AG10803 (cell line): ENCODE measurements at regions not wholly inside any gene's neighbourhood (a gene's known extent, or its start where the extent isn't known, plus 50 kb on each side); places are given as distances from the start of the nearest gene placed in this dataset.

ENCODE experiments used
- DNase-seq: peaks from one replicate; pipeline ENCODE4 v3.0.0; 2010; ENCODE audit warnings: low read depth
- H3K4me3 ChIP-seq: 2 replicates; pipeline ENCODE4 v1.5.1; 2011; ENCODE audit warnings: mild to moderate bottlenecking, low read length, control low read depth
- TF ChIP-seq, protein P1 (sequence below): conservative IDR thresholded peaks from 2 replicates; pipeline ENCODE4 v1.5.1; 2011; ENCODE audit warnings: mild to moderate bottlenecking, low read length, control low read depth, inconsistent platforms

DNA sequence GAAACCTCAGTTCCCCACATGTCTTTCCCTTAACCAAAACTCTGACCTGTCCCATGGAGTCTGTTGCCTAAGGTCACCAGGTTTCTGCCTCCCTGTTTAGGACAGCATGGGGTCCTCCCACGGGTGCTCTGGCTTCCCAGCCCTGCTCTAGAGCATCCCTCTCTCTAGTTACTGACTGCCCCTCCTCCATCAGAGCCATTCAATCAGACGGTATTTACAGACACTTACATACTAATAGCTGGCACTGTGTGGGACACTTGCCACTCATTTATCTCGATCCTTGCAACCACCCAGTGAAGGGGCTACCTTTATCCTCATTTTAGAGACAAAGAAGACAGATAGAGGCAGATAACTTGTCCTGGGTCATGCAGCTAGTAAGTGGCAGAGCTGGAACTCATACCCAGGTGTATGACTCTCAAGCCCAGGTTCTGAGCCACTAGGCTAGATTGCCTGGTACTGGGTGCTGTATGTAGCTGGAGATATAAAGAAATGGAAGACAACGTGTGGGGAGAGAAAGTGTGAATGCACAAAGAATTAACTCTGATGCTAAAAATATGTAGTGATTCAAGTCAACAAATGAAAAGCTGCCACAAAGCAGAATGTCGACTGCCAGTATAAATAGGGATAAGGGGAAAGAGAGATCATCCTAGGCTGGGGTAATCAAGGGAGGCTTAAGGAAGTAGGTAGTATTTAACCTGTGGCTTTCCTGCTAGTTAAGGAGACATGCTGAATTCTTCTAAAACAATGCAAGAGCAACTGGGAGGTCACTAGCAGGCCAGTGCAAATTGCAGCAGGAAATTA lies 52.5 kb upstream of the PDE8B start:
- H3K4me3 ChIP-seq: no peak overlapping the region
- DNase-seq: no peak
- TF ChIP-seq, protein P1, sequence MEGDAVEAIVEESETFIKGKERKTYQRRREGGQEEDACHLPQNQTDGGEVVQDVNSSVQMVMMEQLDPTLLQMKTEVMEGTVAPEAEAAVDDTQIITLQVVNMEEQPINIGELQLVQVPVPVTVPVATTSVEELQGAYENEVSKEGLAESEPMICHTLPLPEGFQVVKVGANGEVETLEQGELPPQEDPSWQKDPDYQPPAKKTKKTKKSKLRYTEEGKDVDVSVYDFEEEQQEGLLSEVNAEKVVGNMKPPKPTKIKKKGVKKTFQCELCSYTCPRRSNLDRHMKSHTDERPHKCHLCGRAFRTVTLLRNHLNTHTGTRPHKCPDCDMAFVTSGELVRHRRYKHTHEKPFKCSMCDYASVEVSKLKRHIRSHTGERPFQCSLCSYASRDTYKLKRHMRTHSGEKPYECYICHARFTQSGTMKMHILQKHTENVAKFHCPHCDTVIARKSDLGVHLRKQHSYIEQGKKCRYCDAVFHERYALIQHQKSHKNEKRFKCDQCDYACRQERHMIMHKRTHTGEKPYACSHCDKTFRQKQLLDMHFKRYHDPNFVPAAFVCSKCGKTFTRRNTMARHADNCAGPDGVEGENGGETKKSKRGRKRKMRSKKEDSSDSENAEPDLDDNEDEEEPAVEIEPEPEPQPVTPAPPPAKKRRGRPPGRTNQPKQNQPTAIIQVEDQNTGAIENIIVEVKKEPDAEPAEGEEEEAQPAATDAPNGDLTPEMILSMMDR: no peak

DNA sequence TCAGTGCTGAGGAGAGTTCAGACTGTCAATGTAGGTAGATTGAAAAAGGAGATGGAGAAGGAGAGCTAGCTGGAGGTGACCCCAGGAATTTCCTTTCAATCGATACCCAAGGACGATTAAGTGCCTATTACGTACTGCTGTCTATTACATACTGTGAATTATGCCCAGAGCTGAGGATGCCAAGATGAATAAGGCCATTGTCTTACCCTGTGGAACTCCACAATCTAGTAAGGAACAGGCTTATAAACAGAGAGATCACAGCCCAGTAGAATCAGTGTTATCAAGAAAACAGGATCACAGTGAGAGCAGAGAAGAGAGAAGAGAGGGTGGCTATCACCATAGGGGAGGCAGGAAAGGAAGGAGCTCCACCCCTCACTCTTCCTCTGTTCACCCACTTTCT lies 54.1 kb upstream of the PDE8B start:
- no peak for DNase-seq
- TF ChIP-seq, protein P1: no peak
- no peak overlapping the region for H3K4me3 ChIP-seq

DNA sequence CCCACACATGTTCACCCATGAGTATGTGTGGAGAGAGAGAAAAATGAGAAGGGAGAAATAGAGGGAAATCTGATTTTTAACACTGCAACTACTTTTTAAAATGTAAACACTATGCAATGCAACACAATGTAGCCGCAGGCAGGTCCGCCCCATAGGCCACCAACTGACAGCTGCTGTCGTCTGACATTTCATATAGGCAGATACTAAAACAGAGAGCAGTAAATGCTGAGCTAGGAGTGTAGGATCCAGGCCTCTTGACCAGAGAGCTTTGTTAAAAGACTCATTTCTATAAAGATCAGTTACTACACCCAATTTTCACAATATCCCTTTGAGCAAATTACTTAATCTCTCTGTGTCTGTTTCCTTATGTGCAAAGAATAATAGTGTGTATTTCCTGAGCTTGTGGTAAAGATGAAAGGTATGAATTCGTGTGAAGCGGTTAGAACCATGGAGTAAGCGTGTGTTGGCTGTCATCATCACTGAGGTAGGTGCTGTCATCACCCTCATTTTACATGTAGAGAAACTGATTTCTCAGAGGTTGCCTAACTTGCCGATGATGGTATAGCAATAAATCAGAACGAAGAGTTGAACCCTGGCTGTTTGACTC lies 55.2 kb upstream of the PDE8B start:
- TF ChIP-seq, protein P1: no peak
- DNase-seq: no peak
- no peak overlapping the region for H3K4me3 ChIP-seq

DNA sequence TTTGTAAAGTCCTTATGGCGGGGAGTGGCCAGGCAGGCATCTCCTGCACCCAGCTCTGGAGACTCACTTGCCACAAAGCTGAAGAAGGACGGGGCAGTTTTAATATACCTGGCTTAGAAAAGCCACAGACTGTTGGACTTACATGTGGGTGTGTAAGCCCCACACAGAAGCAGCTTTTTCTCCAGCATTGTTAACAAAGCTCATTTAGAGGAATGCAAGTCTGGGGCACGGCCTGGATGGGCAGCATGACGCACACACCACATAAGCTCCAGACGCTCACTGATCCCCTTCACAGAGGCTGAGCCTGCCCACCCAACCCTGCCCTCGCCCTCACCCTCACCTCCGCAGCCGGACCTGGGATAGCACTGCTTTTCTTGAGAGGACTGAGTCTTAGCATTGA lies 58.0 kb upstream of the PDE8B start:
- TF ChIP-seq, protein P1: no peak
- no peak for DNase-seq
- H3K4me3 ChIP-seq: no peak overlapping the region

DNA sequence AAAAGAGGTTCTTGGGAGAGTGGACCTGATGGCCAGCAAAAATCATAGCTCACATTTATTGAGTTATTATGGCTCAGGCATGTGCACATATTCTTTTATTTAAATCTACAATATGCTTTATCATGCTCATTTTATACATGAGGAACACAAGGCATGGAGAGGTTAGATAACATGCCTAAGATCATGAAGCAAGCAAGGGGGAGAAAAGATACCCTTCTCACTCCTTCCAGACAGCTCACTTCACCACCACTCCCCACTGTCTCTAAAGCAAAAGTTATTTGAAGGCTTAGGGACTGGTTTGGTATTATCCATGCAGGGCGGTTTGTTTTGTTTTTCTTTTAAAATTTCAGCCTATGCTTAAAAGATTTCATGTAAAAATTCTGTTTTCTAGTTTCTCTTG lies 59.0 kb upstream of the PDE8B start:
- DNase-seq: no peak
- H3K4me3 ChIP-seq: no peak overlapping the region
- TF ChIP-seq, protein P1: no peak

DNA sequence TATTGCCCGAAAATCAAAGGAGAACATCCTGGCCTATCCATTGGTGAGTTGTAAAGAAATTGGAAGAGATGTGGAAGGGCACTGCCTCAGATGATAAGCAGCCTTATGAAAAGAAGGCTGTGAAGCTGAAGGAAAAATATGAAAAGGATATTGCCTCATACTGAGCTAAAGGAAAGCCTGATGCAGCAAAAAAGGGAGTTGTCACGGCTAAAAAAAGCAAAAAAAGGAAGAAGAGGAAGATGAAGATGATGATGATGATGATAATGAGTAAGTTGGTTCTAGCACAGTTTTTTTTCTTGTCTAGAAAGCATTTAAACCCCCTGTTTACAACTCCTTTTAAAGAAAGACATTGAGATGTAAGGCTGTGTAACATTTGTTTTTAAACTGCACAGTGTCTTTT lies 59.8 kb upstream of the ZBED3 start:
- no peak for DNase-seq
- TF ChIP-seq, protein P1: no peak
- no peak overlapping the region for H3K4me3 ChIP-seq

DNA sequence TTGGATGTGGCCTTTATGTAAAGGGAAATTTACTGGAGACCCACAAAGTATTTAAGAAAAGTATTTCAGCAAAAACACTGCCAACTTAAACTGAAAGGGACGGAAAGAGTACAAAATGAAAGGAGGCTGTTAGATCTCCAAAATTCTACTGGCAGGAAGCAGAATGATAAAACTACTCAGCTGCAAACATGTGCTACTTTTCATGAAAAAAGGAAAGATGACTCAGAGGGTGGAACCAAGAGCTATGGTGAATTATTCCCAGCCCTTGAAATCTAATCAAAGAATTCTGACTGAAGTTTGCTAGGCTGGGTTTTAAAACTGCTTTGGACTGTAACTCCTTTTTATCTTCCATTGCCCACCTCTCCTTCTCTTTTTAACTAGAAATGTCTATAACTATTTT lies 58.6 kb upstream of the ZBED3 start:
- TF ChIP-seq, protein P1: no peak
- no peak overlapping the region for H3K4me3 ChIP-seq
- DNase-seq: peak; percentile 57
